ENCODE measurements at regions not wholly inside any gene's neighbourhood (a gene's known extent, or its start where the extent isn't known, plus 50 kb on each side); places are given as distances from the start of the nearest gene placed in this dataset.

DNA sequence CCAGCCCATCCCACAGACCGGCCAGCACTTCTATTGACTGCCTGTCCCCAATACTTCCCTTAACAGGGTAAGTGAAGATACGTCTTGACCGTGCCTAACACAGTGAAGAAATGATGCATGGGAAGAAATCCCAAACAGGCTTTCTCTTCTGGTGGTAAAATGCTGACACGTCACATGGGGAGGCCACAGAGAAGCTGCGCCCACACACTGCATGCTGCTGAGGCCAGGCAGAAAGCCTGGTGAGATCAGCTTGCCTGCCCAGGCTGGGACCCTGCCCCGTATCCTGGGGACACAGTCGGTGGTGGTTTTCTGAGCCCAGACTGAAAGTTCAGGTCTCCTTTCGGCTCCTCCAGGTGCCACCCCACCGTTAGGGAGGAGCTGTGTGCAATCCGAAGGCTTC is 356.3 kb upstream of the MGMT start:
- TF ChIP-seq, protein P1, sequence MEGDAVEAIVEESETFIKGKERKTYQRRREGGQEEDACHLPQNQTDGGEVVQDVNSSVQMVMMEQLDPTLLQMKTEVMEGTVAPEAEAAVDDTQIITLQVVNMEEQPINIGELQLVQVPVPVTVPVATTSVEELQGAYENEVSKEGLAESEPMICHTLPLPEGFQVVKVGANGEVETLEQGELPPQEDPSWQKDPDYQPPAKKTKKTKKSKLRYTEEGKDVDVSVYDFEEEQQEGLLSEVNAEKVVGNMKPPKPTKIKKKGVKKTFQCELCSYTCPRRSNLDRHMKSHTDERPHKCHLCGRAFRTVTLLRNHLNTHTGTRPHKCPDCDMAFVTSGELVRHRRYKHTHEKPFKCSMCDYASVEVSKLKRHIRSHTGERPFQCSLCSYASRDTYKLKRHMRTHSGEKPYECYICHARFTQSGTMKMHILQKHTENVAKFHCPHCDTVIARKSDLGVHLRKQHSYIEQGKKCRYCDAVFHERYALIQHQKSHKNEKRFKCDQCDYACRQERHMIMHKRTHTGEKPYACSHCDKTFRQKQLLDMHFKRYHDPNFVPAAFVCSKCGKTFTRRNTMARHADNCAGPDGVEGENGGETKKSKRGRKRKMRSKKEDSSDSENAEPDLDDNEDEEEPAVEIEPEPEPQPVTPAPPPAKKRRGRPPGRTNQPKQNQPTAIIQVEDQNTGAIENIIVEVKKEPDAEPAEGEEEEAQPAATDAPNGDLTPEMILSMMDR (IDR thresholded peaks at IDR 0.05; ENCODE audit: extremely low read depth, insufficient read depth, missing control alignments), result no peak
- in situ Hi-C loops (cut with MboI; ENCODE audit: low pct_unique_long_range_greater_than_20kb, low sequenced_read_pairs, unreplicated experiment), result no loop called here
- DNase-seq (ENCODE audit: low spot score), result no peak

DNA sequence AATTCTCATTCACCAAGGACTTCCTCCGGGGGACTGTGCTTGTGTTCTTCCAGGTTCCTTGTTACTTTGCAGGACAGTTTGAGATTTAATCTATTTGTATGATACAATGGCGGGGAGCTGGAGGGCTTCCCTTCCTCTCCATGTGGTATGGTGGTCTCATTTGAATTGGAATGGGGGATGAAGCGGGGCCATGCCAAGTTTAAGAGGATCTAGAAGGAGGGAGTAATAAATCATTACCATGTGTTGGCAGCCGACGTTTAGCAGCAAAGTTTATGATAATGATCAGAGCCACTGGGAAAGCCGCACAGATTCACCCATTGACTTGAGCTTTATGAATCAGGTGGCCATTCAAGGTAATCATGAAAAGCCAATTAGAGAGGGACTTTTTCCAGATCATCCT is 355.1 kb upstream of the MGMT start:
- in situ Hi-C loops (cut with MboI; ENCODE audit: low pct_unique_long_range_greater_than_20kb, low sequenced_read_pairs, unreplicated experiment), result no loop called here
- DNase-seq (ENCODE audit: low spot score), result no peak
- TF ChIP-seq, protein P1 (IDR thresholded peaks at IDR 0.05; ENCODE audit: extremely low read depth, insufficient read depth, missing control alignments), result no peak

DNA sequence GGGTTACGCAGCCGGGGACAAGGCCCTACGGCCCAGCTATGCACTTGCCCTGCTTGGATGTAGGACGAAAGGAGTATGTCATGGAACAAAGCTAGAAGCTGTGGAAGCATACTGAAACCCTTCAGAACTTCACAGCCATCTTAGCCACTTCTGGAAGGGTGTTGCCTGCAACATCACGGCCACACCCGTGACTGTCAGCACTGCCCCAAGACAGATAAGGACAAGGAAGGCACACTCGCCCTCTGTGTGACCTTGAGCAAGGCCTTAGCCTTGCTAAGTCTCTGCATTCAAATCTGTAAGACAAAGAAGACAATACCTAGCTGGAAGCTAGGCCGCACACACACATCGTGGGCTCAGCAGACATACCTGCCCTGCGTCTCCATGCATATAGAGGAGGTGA is 352.5 kb upstream of the MGMT start:
- DNase-seq (ENCODE audit: low spot score), result no peak
- in situ Hi-C loops (cut with MboI; ENCODE audit: low pct_unique_long_range_greater_than_20kb, low sequenced_read_pairs, unreplicated experiment), result no loop called here
- TF ChIP-seq, protein P1 (IDR thresholded peaks at IDR 0.05; ENCODE audit: extremely low read depth, insufficient read depth, missing control alignments), result no peak

DNA sequence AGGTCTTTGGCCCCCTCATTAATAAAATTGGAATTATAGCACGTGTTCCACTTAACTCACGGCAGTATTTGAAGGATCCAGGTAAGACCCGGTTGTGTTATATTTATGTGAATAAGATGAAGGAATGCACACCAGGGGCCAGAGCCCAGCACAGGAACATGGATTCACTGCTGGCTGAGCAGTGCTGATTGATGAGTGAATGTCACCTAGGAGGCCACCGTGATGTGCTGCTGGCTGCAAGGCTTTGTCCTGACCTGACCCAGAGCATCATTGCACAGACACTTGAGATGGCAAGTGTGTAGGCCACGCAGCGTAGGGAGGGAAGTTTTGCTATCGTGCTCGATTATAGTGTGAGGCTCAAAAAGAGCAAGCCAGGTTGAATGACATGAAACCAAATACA is 350.7 kb upstream of the MGMT start:
- DNase-seq (ENCODE audit: low spot score), result no peak
- in situ Hi-C loops (cut with MboI; ENCODE audit: low pct_unique_long_range_greater_than_20kb, low sequenced_read_pairs, unreplicated experiment), result no loop called here
- TF ChIP-seq, protein P1 (IDR thresholded peaks at IDR 0.05; ENCODE audit: extremely low read depth, insufficient read depth, missing control alignments), result no peak

DNA sequence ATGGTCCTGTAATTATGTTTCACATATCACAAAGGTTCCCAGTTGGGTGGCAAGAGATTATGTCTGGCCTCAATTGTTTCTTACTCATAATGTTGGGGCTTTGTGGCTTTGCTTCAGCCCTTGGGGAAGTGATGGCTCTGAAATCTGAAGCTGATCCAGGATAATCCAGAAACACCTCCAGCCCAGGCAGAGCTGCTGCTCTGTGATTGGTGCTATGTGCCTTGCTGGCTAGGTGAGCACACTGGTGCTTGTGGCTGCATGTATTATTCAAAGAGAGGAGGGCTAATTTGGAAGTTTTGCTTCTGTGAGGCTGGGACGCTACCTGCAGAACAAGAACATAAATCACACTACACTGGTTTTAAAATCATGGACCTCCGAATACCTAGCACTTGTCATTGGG is 346.6 kb upstream of the MGMT start:
- TF ChIP-seq, protein P1 (IDR thresholded peaks at IDR 0.05; ENCODE audit: extremely low read depth, insufficient read depth, missing control alignments), result no peak
- in situ Hi-C loops (cut with MboI; ENCODE audit: low pct_unique_long_range_greater_than_20kb, low sequenced_read_pairs, unreplicated experiment), result no loop called here
- DNase-seq (ENCODE audit: low spot score), result no peak

DNA sequence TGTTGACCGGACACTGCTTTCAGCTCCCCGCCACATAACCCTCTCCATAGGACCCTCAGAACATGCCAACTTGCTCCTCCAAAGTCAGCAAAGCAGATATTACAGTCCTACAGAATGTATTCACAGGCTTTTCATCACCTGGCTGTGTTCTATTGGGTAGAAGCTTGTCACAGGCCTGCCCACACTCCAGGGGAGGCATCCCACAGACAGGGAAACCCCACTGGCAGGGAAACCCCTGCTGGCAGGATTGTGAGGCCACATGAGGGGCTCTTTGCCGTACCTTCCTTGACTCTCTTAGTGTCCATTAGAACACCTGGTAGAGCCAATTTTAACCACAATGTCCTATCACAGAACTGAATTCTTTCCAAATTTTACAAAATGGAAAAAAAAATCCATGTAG is 344.2 kb upstream of the MGMT start:
- no peak for DNase-seq (ENCODE audit: low spot score)
- TF ChIP-seq, protein P1 (IDR thresholded peaks at IDR 0.05; ENCODE audit: extremely low read depth, insufficient read depth, missing control alignments), result no peak
- in situ Hi-C loops (cut with MboI; ENCODE audit: low pct_unique_long_range_greater_than_20kb, low sequenced_read_pairs, unreplicated experiment), result no loop called here

DNA sequence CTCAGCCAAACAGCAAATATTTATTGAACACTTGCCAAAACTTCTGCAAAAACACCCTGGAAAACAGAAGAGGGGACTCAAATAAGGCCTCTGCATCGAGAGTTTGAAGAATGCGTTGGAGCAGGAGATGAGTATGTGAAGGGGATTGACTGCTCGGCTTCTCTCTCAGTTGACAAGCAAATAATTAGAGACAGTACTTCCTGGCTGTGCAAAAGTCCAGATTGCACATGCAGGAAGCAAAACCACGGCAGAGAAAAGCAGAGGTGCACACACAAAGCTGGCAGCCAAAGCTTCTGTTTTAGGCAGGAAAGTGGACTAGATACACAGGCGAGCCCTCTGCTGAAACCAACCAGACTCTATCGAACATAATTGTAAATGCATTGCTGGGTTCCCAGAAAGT is 343.6 kb upstream of the MGMT start:
- in situ Hi-C loops (cut with MboI; ENCODE audit: low pct_unique_long_range_greater_than_20kb, low sequenced_read_pairs, unreplicated experiment), result no loop called here
- DNase-seq (ENCODE audit: low spot score), result no peak
- TF ChIP-seq, protein P1 (IDR thresholded peaks at IDR 0.05; ENCODE audit: extremely low read depth, insufficient read depth, missing control alignments), result no peak
